ENCODE measurements at regions not wholly inside any gene's neighbourhood (a gene's known extent, or its start where the extent isn't known, plus 50 kb on each side); places are given as distances from the start of the nearest gene placed in this dataset.

DNA sequence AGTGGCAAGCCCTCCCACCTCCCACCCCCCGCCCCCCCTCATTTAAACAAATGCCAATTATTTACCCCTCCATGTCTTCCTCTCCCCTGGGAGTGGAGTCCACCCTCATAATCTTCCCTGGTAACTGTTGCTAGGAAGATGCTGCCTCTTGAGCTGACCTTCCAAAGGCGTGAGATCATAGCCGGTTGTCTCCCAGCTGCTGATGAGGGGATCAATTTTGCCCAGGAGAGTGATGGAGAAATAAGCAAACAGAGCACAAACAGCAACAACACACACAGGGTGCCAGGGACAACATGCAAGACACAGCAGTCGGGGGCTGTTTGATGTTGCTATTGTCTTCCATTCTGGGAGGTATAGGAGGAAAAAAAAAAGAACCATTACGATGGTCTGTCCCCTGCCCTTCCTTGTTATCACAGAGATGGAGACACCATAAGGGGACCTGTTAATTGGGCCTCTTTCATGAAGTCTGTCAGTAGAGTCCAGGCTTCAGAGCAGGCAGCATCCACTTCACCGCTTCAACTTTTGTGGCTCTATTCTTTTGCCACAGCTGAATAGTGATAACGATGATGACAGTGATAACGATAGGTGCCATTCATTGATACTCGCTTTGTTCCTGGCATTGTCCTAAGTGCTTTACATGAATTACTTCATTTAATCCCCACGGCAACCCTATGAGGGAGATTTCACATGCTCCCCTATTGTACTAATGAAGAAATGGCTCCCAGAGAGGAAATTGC is 76.9 kb upstream of the RGMA start:
- TF ChIP-seq, protein P1, sequence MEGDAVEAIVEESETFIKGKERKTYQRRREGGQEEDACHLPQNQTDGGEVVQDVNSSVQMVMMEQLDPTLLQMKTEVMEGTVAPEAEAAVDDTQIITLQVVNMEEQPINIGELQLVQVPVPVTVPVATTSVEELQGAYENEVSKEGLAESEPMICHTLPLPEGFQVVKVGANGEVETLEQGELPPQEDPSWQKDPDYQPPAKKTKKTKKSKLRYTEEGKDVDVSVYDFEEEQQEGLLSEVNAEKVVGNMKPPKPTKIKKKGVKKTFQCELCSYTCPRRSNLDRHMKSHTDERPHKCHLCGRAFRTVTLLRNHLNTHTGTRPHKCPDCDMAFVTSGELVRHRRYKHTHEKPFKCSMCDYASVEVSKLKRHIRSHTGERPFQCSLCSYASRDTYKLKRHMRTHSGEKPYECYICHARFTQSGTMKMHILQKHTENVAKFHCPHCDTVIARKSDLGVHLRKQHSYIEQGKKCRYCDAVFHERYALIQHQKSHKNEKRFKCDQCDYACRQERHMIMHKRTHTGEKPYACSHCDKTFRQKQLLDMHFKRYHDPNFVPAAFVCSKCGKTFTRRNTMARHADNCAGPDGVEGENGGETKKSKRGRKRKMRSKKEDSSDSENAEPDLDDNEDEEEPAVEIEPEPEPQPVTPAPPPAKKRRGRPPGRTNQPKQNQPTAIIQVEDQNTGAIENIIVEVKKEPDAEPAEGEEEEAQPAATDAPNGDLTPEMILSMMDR (IDR thresholded peaks at IDR 0.05) = no peak
- no peak for TF ChIP-seq POLR2A (IDR thresholded peaks at IDR 0.05)
